ENCODE measurements at regions not wholly inside any gene's neighbourhood (a gene's known extent, or its start where the extent isn't known, plus 50 kb on each side); places are given as distances from the start of the nearest gene placed in this dataset.

DNA sequence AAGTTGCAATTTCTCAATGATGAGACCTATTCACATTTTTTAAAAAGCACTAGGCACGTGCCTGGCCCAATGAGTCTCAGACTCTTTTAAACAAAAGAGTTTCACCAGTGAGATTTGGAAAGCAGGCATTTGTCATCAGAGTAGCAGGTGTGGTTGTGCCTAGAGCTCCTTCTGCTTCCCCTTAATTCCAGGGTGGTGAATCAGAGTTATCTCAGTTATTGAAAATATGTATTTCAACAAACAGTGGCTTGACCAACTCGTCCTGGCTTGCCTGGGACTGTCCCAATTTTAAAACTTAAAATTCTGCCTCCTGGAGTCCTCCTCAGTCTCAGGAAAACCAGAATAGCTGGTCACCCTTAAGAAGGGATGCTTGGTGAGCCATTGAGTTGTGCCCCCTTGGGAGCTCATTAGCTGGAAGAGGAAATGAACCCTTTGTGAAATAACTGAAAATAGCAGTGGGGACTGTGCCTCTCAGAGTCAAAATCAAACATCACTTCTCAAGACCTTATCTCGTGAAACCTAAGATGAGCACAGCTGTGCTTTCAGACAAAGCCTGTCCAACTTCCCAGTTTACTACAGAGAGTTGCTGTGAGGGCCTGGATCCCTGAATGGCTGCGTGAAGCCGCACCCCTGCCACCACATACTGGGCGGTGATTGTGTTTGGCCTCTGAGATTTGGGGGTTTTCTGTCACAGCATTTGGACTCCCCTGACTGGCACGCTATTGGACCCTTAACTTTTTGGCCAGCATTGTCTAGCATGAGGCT is 116.3 kb downstream of the ANKRD60 start:
- no peak for DNase-seq (ENCODE audit: low read depth in 4 of 4, low spot score in 3 of 4)

DNA sequence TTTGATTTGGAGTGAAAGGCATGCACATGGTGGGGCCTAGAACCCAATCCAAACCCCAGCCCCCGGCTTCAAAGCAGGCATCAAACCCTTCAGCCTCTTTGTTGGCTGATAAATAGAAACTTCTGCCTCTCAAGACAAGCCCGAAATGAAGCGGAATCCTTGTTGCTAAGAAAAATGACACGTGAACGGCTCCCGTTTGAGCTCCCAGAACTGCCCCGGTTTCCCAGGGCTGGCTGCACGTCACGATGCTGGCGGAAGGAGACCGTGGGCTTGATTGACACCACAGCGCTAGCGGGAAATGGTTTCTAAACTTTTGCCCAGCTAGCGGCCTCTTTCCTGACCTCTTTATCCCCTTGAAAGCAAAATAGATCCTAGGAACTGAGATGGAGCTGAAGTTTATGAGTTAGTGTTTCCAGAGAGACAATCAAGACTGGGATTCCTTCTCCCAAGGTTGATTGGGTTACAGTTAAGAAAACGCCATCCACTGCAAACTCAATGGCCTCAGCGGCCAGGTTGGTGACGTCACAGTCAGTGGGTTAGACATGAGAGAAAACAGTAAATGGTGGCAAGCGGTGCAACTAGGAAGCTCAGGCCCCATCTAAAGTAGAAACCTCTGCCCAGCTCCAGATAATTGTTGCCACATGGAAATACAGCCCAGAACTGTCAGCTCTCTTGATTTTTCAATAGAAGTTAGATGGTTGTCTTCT is 117.0 kb downstream of the ANKRD60 start:
- DNase-seq (ENCODE audit: low read depth in 4 of 4, low spot score in 3 of 4), result no peak

DNA sequence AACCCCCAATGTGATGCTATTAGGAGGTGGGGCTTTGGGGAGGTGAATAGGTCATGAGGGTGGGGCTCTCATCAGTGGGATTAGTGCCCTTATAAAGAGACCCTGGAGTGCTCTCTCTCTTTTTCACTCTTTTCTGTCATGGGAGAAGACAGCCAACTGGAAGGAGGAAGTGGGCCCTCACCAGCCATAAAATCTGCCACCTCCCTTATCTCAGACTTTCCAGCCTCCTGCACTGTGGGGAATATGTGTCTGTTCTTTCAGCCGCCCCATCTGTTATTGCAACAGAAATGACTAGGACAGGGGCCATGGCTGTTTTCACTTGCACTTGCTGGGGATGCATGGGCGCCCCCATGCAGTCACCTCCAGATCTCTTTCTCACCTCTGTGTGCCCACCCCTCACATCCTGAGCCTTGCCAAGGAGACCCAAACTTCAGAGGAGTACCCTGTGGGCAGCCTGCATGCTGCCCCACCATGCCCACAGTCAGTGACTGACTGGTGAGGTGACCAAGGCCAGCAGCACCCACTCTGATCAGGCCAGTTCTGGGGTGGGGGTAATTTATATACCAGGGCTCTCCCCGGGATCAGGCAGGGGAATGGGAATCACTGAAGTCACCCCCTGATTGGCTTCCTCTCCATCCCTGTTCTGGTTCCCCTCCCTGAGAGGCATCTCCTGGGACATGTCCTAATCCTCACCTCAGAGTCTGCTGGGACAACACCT is 118.4 kb downstream of the ANKRD60 start:
- DNase-seq (ENCODE audit: low read depth in 4 of 4, low spot score in 3 of 4), result no peak

DNA sequence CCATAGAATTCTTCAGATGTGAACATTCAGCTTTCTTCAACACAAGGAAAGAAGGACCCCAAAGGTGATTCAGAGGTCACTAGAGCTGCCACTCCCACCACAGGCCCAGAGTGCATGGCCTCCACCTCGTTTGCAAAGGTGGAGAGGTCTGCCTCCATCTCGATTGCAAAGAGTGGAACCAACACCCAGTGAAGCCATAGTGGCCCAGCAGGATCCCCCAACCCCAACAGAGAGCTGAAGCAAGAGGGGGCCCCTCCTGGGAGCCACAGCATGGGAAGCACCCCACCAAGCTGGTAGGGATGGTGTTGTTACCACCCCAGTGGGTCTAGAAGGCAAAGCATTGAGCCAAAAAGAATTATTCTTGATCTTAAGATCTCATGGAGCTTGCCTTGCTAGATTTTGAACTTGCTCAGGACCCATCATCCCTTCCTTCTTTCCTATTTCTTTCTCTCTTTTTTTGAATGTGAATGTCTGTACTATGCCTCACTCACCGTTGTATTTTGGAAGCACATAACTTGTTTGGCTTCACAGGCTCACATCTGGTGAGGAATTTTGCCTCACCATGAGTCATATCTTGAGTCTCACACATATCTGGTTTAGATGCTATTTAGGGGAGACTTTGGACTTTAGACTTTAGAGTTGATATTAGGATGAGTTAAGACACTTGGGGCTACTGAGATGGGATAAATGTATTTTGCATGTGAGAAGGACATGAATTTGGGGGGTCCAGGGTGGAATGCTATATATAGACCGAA is 119.2 kb downstream of the ANKRD60 start:
- no peak for DNase-seq (ENCODE audit: low read depth in 4 of 4, low spot score in 3 of 4)

DNA sequence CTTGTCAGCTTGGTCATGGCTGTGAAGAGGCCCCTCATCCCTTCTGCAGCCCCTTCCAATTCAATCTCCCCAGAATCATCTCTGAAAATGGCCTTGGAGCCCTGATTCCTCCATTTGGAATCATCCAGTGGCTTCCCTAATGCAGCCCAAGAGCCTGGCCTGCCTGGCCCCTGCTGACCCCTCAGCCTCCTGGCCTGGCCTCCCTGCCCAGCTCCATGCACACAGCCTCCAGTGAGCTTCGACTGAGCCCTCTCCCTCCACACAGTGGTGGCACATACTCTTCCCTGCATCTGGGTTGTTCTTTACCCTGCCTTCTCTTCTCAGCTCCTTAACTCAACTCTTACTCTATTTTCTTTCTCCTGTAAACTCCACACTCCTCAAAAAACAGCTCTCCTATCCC is 120.9 kb downstream of the ANKRD60 start:
- no peak for DNase-seq (ENCODE audit: low read depth in 4 of 4, low spot score in 3 of 4)

DNA sequence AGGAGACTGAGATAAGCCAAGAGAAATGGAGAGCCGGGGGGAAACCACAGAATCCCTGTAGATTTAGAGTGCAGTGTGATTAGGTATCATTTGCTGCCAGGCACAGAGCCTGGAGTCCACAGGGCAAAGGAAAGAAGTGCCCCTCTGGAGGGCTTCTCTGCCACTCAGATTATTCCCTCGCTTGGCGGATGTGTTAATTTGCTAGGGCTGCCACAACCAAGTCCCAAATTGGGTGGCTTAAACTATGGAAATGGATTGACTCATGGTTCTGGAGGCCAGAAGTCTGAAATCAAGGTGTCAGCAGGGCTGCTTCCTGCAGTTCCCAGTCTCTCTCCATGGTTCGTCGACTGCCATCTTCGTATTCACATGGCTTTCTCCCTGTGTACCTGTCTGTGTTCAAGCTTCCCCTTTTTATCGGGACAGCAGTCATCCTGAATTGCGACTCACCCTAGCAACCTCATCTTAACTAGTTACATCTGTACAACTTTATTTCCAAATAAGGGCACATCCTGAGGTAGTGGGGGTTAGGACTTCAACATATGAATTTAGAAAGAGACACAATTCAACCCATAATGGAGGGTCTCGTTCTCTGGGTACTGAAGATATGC is 122.2 kb downstream of the ANKRD60 start:
- no peak for DNase-seq (ENCODE audit: low read depth in 4 of 4, low spot score in 3 of 4)

DNA sequence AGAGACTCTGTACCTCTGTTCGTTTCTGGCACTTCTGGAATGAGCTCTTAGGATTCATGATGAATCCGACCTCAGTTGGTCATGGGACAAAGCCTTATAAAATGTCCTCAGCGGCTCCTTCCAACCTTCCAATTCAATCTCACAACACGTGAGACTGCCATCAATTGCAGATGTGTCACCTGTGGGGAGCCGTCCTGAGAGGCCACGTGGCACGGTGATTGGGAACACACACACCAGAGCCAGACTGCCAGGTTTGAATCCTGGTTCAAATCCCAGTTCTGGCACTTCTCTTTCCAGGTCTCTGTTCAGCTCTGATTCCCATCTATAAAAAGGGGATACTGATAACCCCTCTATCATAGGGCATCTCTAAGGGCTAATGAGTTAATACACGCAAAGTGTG is 124.5 kb downstream of the ANKRD60 start:
- DNase-seq (ENCODE audit: low read depth in 4 of 4, low spot score in 3 of 4), result no peak

DNA sequence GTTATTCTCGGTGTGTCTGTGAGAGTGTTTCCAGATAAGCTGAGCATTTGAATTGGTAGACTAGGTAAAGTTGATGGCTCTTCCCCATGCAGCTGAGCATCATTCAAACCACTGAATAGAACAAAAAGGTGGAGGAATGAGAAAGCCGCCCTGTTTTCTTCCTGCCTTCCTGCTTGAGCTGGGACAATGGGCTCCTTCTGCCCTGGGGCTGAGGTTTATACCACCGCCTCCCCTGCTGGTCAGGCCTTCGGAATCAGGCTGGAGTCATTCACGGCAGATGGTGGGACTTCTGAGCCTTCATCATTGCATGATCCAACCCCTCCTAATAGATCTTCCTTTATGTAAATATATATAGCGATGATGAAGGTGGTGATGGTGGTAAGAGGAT is 124.9 kb downstream of the ANKRD60 start:
- no peak for DNase-seq (ENCODE audit: low read depth in 4 of 4, low spot score in 3 of 4)

DNA sequence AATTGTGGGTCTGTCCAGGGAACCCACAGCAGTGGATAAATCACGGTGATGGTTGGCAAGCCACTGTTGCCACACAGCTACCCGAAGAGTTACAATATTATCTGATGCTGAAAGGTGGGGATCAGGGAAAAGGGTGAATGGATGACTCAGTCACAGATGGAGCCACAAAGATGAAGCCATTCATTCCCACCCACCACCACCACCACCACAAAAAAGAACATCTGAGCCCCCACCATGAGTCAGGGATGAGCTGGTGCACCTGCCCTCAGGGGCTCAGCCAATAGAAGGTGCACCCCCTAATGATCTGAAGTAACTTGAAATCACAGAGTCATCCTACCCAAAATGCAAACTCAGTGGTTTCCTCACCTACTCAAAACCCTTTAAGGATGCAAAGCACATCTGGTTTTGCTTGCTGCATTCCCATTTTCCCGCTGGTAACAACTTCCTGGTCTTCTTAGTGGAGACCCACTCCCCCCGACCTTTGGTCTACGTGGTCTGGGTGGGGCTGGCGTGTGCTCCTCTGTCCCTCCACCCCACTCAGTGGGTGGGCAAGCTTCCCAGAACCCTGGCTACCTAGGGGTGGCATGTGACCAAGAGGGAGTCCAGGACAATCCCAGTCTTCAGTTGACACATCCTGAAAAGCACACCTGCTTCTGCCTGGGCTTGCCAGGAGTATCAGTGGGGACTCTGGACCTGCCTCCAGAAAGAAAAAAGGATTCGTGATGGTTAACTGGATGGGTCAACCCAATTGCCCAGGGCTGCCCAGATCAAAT is 125.5 kb downstream of the ANKRD60 start:
- DNase-seq (ENCODE audit: low read depth in 4 of 4, low spot score in 3 of 4), result no peak

DNA sequence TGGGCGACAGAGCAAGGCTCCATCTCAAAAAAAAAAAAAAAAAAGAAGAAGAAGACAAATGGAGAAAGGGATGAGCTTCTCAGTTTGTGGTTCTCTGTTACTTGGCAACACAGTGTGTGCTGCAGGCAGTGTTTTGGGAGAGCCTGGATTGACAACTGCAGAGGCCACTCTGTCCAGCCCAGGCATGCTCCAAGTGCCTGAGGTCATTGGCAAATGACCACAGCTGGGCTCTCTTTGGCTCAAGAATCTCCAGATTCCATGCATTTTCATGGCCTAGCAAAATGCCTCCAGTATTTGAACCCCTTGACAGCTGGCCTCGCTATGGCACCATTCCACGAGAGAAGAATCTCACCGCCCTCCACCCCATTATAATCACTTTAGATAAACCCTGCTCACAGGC is 126.2 kb downstream of the ANKRD60 start:
- no peak for DNase-seq (ENCODE audit: low read depth in 4 of 4, low spot score in 3 of 4)

DNA sequence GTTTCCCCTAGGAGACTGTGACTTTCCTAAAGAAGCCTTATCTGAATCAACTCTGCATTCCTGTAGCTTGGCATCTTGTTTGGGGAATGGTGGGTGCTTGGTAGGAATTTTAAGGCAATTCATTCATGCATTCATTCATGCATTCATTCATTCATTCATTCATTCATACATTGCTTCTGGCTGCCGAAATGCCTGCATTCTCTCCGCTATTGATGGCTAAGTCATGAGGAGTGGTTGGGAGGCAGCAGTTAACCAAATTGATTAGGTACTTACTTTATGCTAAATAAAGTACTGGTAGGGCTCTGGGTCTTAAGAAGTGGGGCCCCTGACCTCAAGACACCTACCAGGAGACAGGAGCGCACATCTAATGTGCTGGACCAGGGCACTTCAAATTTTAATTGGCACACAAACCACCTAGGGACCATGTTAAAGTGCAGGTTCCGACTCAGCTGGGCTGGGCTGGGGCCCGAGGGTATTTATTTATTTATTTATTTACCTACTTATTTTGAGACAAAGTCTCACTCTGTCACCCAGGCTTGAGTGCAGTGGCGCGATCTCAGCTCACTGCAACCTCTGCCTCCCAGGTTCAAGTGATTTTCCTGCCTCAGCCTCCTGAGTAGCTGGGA is 127.6 kb downstream of the ANKRD60 start:
- no peak for DNase-seq (ENCODE audit: low read depth in 4 of 4, low spot score in 3 of 4)

DNA sequence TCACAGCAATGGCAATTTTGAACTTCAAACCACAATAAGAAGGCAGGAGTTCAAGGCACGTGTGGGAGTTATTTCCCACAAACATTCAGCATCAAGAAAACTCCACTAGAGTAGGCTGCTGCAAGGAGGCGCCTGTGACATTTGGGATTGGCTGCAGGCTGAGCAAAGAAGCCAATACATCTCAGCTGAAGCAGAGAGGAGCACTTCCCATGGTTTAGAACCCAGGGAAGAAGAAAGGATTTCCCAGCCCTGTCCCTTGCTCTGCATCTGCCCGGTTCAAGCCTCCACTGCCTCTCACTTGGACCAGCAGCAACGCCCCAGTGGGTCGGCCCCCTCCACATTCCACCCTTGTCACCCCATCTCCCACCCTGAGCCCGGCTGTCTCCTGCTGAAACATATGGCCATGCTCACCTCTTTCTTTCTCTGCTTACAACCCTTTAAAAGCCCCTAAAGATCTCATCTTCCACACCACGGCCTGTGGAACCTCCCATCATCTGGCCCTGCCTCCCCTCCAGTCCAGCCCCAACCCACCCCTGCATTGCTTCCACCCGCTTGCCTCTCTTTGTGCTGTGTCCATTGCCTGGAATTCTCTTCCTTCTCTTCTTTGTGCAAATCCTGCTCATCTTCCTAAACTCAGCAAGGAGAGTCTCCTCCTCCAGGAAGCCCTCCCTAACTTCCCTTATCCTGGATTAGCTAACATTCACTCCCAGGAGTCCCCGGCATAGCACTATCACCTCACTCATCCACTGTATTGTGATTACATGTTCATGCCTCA is 128.3 kb downstream of the ANKRD60 start:
- DNase-seq (ENCODE audit: low read depth in 4 of 4, low spot score in 3 of 4), result no peak

DNA sequence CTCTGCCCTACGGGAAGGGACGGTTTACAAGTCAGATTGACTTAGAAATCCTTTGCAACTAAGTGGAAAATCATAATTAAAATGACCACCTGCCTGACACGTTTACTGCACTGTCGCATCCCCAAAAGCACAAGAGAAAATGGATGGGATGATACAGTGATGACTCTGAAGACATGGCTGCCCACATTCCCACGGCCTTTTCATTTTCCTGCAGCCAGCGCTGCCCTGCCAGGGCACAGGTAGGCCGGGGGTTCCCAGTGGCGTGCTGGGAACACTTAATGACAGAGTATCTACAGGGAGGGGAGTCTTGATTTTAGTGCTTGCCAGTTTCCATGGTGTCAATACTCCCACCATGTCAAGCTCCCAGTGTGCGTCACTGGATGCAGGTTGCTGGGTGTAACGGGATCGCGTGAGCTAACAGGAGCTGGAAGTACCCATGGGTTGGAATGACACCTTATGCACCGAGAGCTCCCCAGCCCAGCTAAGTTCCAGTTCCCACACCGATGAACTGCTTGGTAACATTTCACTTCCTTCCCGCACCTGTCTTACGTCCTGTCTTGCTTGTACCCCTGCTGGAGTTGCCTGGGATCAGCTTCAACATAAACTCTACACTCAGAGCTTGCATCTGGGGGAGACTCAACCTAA is 129.0 kb downstream of the ANKRD60 start:
- no peak for DNase-seq (ENCODE audit: low read depth in 4 of 4, low spot score in 3 of 4)

DNA sequence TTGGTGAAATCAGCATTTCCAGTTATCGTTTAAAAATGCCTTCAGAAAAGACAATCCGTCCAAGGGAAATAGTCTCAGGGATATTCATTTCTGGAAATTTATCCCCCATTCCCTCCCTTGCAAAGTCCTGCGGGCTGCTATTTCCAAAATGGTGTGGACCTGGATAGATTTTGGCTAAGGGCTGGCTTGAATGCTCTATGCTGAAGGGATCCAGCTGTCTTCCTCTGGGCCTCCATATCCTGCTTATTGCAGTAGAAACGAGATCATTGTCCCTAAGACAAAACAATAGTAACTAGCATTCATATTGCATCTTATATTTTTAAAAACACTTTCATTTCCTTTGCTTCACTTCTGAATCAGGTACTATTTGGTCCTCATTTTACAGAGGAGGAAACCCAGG is 129.9 kb downstream of the ANKRD60 start:
- DNase-seq (ENCODE audit: low read depth in 4 of 4, low spot score in 3 of 4), result no peak

DNA sequence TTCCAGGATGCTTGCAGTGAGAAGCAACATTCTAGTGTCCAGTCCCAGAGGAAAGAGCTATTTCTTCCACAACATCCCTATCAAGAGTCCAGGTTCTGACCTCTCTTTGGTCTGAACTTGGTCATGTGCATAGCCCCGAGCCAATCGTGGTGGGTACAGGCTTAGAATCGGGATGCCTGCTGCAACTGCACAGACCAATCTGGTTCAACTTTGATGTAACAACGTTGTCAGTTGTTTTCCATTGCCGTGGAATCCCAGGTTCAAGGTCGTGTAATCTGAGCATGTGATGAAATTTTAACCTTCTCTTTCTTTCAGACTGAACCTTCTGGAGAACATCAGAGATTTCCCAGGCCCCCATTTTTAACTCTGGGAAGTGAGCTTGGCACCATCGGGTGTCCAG is 130.5 kb downstream of the ANKRD60 start:
- no peak for DNase-seq (ENCODE audit: low read depth in 4 of 4, low spot score in 3 of 4)

DNA sequence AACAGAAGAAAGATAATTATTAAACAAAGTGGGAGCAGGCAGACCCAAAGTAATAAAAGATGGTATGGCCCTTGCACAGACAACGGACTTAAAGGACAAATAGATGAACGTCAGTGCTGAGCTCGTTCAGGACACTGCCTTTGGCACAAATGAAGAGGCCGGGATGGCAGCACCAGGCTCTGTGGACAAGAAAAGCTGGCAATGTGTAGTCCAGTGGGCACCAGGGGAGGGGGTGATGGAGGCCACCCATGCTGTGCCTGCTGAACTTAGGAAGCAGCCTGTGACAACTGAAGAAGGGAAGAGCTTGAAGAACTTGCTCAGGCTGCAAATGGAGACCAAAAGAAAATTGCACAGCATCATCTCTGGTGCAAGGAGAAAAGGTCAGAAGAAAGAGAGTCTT is 131.0 kb downstream of the ANKRD60 start:
- no peak for DNase-seq (ENCODE audit: low read depth in 4 of 4, low spot score in 3 of 4)

DNA sequence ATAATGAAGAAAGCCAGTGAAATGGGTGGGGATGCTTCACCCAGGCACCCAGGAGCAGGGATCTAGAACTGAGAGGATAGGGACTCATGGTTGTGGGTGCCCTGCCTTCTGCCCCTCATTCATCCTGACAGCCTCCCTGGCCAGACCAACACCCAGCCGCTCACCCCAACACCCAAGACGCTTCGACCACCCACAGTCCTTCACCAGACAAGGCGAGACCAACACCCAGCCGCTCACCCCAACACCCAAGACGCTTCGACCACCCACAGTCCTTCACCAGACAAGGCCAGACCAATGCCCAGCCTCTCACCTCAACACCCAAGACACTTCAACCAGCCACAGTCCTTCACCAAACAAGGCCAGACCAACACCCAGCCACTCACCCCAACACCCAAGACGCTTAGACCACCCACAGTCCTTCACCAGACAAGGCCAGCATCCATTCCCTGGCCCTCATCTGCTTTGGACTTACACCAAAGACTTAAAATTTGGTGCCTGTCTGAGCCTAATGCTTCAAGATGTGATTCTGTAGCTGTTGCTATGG is 131.5 kb downstream of the ANKRD60 start:
- DNase-seq (ENCODE audit: low read depth in 4 of 4, low spot score in 3 of 4), result no peak

DNA sequence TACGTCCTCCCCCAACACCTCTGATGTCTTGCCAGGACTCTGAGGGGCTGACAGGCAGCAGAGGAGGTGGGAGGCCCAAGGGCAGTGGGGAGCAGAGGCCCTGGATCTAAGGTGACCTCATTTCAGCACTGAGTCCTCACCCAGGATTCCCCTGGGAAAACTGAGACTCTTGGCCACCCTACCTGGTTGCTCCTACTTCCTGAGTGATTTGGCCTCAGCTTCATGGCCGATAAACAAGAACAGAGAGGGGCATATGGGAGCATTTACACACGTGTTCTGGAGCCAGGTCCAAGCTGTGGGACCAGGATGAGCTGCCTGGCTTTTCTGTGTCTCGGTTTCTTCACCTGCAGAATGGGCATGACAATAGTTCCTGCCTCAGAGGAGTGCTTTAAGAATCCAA is 133.8 kb downstream of the ANKRD60 start:
- DNase-seq (ENCODE audit: low read depth in 4 of 4, low spot score in 3 of 4), result no peak

All from left renal pelvis (tissue), 4 donors.